Activated T-cell treated with anti-CD3 and anti-CD28 coated beads for 24 hours (primary cell): ENCODE measurements at regions not wholly inside any gene's neighbourhood (a gene's known extent, or its start where the extent isn't known, plus 50 kb on each side); places are given as distances from the start of the nearest gene placed in this dataset.

Experiments
- DNase-seq: peaks from one replicate; pipeline ENCODE4 v3.0.0-alpha.2; 2020; ENCODE audit warnings: low read depth

DNA sequence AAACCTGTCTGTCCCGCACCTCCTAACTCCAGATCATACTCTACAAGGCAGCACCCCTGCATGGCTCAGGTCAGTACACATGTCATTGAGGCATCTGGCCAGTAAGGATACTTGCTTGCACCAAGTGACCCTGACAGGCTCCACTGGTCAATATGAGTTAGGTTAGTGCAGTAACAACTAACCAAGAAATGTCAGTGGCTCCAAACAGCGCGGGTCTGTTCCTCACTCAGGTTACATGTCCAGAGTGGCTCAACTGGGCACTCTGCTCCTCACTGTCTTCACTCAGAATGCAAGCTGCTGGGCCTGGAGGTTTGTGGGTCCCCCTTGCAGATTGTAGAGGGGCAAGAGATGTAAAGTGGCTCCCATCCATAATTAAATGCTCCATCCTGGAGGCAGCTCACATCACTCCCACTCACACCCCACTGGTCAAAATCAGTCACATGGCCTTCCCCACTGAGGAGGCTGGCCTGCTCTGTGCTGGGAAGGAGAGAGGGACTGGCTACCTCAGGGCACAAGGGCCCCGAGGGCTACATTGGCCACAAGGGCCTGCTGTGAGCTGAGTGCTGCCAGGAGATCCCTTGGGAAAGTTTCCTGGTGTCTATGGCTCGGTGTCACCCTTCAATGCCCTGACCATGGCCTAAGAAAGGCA lies 109.1 kb upstream of the GDF10 start:
- no peak for DNase-seq

DNA sequence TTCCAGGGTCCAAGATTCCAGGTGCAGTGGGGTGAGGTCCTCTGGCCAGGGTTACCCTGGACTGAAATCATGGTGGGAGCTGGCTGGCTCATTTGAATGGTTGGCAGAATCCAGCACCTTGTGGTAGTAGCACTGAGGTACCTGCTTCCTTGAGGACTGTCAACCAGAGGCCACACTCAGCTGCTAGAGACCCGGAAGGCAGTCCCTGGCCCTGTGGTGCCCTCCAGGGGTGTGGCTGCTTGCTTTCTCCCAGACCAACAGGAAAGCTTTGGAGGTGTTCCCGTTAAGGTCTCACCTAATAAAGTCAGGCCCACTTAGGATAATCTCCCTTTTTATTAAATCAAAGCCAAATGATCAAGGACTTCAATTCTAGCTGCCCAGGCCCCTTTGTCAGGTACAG lies 107.7 kb upstream of the GDF10 start:
- no peak for DNase-seq

DNA sequence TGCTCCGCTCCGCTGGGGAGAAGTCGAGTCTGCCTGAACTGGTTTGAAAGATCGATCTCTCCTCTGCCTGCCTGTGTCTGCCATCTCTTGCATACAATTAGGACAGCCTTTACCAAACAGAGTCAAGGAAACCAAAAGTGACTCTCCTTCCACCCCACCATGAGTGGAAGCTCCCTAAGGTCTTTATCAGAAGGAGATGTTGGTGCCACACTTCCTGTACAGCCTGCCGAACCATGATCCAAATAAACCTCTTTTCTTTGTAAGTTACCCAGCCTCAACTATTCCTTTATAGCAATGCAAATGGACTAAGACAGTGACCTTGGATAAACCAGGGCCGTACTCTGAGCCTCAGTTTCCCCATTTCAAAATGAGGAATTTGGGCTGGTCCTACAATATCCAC lies 106.3 kb upstream of the GDF10 start:
- no peak for DNase-seq

DNA sequence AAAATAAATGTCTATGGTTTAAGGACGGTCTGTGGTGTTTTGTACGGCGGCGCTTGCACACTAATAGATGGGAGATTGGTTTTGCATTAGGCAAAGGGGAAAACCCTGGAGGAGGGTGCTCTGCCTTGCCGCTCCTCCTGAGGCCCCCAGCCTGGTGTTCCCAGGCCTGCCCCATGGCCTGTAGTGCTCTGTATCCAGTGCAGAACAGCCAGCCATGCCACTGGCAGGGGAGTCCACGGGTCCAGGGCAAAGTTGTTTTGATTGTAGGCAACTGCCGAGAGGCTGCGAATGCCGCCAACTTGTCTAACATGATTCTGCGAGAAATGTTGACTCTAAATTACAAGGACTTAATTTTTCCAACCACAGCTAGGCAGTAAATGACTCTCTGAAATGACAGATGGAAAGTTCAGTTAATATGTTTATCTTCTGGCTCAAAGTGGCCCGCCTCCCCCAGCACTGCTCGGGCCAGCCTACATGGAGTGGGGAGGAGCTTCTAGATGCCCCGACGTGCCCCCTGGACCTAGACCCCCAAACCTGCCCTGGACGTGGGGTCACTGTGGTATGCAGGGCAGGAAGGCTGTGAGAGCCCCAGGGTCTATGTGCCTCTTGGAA lies 104.6 kb upstream of the GDF10 start:
- DNase-seq, result peak; percentile 7

DNA sequence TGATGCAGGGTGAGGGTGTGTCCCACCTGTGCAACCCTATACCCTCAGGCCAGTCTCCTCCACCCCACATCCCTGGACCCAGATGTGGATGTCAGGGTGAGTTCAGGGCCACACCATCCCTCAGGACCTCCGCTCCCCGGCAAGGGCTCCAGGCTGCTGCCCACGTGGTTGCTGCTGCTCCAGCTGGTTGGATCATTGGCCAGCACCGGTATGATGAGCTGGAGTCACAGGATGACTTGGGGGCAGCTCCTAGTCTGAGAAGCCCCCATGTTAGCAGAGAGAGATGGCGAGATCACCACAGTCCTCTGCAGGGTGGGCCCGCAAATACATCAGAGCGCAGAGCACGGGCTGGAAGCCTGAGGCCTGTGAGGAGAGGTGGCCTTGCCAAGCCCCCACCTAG lies 103.3 kb upstream of the GDF10 start:
- no peak for DNase-seq

DNA sequence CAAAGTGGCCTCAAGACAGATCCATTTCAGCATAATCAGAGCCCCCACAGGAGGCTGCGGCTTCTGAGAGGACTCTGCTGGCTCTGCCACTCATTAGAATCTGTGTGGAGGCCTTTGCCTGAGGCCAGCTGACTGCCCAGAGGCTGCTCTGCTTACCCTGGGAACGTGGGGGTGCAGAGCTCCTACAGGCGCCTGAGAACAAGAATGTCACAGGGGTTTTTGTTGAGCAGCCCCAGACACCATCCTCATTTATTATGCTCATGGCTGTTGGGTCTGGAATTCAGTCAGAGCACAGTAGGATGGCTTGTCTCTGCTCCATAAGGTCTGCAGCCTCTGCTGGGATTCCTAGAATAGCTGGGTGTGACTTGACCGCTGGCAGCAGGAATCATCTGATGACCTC lies 101.8 kb upstream of the GDF10 start:
- no peak for DNase-seq

DNA sequence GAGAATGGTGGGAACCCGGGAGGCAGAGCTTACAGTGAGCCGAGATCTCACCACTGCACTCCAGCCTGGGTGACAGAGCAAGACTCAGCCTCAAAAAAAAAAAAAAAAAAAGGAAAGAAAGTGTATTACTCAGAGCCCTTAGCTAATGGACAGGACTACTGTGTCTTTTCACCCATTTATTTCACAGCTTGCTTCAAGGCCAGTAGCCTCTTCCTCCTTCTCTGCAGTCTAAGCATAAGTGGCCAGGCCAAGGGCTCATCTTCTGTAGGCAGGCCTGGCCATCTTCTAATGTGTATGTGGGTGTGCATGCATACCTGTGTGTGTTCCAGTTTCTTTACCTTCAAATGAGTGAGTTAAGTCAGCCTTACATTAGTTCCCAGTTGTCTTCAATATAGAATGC lies 94.8 kb upstream of the GDF10 start:
- DNase-seq, result no peak

DNA sequence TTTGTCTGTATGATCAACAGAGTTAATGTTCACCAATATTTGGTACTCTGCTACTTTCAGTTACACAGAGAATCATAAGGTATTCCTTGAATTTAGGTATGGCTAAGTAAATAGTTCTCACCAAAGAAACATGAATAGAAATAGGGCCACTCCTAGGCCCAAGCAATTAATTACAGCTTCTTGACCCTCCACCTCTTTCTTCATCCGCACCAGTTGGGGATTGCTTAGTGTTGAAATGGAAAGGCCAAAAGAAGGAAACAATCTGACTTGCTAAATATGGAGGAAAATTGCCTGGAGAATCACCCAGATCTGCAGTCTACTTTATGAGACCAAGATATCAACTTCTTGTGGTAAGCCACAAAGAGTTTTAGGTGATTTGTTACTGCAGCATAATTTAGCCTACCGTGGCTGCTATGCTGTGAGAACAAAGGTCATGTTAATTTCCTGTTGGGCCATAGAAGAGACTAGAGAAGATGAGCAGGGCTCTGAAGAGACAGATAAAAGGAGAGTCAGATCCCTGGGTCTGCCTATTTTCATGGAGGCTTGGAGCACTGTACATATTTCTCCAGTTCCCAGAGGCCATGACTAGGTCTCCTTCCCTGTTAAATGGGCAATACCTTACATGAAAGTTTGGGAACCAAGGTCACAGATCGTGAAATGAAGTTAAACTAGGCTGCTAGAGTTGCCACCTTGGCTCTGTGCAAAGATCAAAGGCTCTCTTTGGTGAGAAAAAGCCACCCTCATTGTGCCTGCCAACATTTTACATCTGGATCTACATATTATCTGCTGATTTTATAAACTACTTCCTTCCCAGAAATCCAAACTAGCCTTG lies 93.3 kb upstream of the GDF10 start:
- peak; percentile 7 for DNase-seq

DNA sequence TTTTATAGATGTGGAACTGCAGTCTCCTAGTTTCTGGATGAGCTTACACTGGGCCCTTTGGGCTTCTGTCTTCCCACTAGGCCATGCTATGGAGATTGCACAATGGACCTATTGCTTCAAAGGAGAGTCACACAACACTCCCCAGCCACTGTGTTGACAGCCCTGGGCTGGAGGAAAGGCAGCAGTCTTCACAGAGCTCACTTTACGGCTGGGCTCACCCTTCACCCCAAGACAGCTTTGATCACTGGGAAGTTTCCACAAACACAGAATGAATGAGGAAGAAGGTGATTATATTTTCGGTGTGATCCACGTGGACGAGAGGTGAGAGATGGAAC lies 92.7 kb upstream of the GDF10 start:
- no peak for DNase-seq

DNA sequence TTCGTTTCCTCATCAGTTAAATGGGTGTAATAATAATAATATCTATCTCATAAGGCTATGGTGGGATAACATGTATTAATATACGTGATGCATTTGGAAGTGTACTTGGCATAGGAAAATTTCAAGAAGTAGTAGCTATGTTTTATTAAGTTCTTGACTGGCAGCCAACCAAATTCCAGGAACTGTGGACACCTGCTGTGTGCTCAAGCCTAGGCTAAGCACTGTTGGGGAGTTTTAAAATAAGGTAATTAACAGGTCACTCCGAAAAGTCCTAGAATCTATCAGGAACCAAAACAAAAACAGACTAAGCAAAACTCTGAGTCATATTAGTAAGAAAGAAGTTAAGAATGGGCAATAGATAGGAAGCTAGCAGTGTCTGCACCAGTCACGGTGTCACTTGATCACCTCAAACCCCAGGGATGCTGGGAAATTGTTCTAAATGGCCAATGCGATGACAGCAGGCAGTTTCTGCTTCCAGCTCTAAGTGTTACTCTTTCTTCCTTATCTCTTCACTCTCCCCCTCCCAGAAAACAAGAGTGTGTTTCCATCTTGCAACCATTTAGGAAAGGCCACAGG lies 92.0 kb upstream of the GDF10 start:
- no peak for DNase-seq

DNA sequence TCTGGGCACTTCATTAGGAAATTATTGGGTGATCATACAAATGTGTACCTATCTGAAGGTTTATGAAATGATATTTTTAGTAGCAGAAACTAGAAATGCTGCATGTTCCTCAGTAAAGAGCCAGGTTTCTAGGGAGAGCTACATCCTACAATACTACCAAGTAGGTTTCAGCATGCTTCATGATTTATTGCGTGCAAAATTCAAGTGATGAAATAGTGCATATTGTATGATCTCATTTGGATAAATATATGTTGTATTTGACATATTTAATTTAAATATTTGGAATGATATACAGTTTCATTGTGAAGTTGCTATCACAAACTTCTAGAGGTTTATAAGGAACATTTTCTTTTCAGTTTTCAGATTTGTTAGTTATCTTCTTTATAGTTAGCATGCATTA lies 90.5 kb upstream of the GDF10 start:
- DNase-seq, result no peak

DNA sequence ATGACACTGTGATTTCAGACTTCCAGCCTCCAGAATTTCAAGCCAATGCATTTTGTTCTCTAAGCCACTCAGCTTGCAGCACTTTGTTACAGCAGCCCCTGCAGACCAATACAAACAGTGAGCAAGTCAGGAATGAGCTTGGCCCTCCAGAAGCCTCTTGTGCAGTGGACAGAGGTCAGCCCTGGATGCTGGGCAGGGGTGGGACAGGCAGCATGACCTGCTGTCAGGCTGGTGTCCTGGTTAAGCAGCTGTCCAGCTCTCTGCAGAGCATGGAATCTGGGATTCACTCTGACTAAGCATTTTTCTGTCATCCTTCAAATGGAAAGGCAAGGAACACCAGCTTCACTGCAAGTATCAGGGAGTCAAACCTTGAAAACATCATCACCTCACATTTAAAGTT lies 85.5 kb upstream of the GDF10 start:
- DNase-seq, result no peak

DNA sequence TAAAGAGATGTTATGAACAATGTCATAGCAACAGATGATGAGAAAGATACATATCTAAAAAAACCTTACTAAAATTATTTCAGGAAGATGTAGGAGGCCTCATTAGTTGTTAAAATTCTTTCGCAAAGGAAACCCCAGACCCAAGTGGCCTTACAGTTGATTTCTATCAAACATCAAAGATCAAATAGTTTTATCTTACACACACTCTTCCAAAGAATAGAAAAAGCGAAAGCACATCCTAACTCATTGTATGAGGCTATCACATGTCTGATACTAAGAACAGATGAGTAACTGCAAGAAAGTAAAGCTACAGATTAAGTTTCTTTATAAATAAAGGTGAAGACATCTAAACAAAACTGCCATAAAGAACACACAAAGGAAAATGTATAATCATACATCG lies 82.9 kb upstream of the GDF10 start:
- DNase-seq, result no peak

DNA sequence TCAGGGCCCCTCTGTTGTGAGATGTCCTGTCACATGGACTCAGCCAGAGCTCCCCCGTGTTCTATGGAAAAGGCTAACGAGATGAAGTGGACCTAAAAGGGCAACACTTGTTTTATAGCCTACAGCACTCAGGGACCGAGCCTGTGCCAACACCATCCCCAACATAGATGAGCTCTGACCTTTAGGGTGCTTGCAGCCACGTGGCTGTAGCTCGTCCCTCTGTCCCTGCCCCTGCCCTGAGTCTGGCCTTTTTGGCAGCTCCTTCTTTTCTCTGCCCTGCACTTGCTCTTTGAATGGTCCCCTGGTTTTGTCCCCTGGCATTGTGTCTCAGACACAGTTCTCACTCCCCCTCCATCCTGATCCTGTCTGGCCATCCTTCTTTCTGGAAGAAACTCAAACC lies 81.2 kb upstream of the GDF10 start:
- no peak for DNase-seq

DNA sequence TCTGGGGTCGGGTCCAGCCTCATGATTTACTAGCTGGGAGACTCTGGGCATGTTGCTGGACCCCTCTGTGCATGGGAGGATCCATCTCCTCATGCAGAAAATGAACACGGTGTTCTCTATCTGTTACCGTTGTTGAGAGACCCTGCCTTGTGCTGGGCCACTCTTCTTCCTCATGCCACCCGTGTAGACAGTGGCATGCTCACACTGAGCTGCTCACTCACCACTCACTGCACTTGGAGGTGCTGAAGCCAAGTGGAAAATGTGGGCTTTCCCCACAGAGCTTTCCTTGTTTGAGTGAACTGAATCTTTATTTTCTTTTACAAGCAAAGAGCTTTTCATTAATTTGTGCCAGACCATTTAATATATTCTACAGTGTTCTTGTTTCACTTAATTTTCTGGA lies 77.5 kb upstream of the GDF10 start:
- DNase-seq, result no peak

DNA sequence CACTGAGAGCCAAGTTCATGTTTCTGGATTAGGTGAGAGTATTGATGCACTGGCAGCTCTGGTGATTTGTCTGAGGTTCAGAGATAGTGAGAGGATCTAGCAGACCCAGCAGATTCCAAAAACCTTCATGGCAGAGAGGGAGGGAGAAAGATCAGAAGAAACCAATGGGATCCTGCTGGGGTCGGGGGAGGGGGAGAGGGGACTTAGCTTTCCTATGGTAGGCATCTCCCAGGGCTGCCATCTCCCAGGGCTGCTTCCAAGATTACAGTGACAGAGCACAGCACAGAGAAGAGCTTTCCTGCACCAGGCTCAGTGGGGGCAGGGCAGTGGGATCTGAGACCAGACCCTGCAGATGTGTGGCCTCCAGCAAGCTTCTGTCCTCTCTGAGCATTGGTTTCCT lies 76.8 kb upstream of the GDF10 start:
- no peak for DNase-seq

DNA sequence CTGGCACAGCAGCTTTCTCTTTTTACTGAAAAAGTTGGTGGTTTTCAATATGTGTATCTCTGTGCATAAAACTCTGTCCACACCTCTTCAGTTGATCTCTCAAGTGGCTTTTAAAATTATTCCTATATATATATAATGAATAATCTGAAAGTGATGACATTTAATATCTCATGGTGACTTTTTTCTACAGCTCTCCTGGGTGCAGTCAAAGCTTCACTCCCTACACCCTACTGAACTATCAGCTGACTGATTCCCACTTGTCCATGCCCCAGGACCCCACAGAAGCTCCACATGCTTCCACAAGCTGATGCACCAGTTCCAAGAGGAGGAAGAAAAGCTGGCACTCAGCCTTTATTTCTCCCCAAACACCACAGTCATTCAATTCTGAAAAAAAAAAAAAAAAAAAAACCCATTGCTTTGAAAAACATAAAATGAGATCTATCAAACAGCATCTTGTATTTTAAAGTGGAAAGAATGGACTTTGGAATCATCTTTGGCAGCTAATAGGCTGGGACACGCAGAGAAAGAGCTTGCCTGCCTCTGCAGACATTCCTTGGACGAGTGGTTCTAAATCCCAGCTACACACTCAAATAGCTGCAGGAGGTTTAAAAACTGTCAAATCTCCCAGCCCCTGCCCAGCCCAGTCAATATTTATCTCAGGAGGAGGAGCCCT lies 75.3 kb upstream of the GDF10 start:
- DNase-seq, result no peak

DNA sequence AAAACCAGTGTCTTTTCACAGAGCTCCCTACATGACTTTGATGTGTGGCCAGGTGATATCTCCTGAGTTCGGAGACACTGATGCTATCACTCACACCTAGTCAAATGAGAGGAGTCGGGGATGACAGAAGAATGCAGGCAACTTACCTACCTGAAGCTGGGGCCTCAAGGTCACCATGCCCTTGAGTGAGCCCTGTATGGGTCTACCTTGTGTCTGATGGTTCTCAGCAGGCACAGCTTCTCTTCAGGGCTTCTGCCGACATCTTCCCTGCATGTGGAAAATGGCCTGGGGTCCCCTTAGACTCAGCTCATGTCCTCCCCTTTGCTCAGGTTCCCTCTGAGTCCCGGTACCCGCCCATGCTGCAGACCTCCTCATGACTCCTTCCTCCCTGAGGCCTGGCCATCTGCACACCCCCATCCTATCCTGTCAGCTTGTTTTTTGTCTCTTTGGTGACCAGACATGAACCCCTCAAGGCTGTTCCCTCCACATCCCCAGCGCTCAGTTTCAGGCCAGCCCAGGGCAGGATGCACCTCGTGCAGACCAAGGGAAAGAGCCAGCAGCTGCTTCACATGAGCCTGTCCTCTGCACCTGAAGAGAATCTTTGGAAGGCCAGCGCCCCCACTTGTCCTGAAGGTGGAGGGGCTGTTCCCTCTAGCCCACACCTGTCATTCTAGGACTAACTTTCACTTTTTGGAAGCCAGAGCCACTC lies 74.6 kb upstream of the GDF10 start:
- DNase-seq, result no peak

DNA sequence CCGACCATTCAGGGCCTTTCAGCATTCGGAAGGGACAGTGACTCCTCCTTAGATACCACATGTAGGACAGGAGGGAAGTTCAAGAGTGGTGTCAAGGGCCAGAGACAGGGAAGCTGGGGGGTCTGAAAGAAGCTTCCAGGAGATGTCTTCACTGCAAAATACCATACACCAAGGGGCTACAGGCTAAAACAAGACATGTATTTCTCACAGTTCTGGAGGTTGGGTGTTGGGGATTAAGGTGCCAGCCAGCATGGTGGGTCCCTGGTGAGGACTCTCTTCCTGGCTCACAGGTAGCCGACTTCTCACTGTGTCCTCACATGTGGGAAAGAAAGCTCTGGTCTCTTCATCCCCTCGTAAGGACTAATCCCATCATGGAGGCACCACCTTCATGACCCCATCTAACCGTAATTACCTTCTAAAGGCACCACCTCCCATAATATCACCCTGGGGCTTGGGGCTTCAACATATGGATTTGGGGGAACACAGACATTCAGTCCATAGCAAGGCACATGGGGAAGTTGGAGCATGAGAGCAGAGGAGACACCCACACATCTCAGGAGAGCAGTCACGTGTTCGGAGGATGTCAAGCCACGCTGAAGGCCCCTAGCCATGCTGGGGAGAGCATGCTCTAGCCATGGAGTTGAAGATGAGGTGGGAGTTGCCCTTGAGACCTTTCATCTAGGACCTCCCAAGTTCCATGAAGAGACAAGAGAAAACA lies 73.9 kb upstream of the GDF10 start:
- DNase-seq, result no peak

DNA sequence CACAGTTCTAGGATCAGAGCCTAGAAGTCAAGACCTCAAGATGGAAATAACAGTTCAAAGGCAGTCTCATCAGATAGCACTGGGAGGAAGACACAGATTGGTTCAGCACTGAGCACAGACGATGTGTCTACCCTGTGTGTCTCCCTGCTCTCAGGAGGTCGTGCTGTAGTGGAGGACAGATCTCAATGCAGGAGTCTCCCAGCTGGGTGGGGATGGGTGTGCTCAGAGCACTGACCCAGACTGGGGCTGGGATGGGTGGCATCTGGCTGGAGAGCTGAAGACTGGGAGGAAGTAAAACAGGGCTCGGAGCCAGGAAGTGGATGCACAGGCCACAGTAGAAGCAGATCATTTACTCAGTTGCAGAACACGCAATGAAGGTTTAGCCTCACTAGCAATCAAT lies 69.5 kb upstream of the GDF10 start:
- DNase-seq, result no peak

DNA sequence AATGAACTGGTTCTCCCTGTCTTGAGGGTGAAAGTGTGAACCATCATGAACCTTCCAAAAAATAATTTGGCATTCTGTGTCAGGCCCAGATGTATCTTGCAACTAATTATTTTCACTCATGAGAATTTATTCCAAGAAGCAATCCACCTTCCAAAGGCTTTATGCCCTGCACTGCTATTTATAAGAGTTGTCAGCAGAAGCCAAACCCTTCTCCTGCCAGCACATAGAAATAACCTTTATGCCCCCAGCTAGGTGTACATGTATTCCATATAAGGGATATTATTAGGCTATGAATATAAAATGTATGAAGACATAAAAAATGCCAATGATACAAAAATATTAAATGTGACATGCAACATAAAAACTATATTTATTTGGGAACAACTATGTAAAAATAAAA lies 69.0 kb upstream of the GDF10 start:
- DNase-seq, result no peak
